ENCODE measurements at regions not wholly inside any gene's neighbourhood (a gene's known extent, or its start where the extent isn't known, plus 50 kb on each side); places are given as distances from the start of the nearest gene placed in this dataset.
"Not testable (repeated sequence)": the region's sequence is repeated elsewhere in the genome, so short reads cannot be mapped to it uniquely, and the experiment has no call there.

- ATAC-seq (replicated peaks): no peak
- Mint-ChIP-seq H3K4me1 (no peaks in the 10 kb centered on the region), H3K4me3 (no peak overlapping the region), H3K27ac (no peak overlapping the region), H3K9me3 (peaks cover 6 to 8% of the 10 kb centered on the region in 2 donors), H3K36me3 (no peaks in the 10 kb centered on the region), H3K27me3 (no peaks in the 10 kb centered on the region)
- DNase-seq: no peak
Measured at GRCh38 chr5:169384661-169385060, 83.7 kb upstream of the SLIT3 start.

- no peak for DNase-seq
- Mint-ChIP-seq H3K4me3 (no peak overlapping the region), H3K27ac (no peak overlapping the region), H3K9me3 (peaks cover 11 to 18% of the 10 kb centered on the region in 2 donors), H3K36me3 (no peaks in the 10 kb centered on the region), H3K27me3 (no peaks in the 10 kb centered on the region), H3K4me1 (no peaks in the 10 kb centered on the region)
- no peak for ATAC-seq (replicated peaks)
Measured at GRCh38 chr5:169374761-169375160, 73.8 kb upstream of the SLIT3 start.

GRCh38 chr5:169374111-169374510 is 73.2 kb upstream of the SLIT3 start:
- H3K27ac Mint-ChIP-seq: no peak overlapping the region
- no peak for DNase-seq
- no peak for ATAC-seq (replicated peaks)
- H3K27me3 Mint-ChIP-seq: no peaks in the 10 kb centered on the region
- no peaks in the 10 kb centered on the region for H3K4me1 Mint-ChIP-seq
- peaks cover 7 to 20% of the 10 kb centered on the region in 2 donors for H3K9me3 Mint-ChIP-seq
- H3K4me3 Mint-ChIP-seq: no peak overlapping the region
- no peaks in the 10 kb centered on the region for H3K36me3 Mint-ChIP-seq

GRCh38 chr5:169371801-169372200 is 70.9 kb upstream of the SLIT3 start:
- not testable (repeated sequence) for H3K27ac Mint-ChIP-seq; H3K4me1 Mint-ChIP-seq; H3K36me3 Mint-ChIP-seq; H3K4me3 Mint-ChIP-seq; H3K27me3 Mint-ChIP-seq; ATAC-seq (replicated peaks); DNase-seq
- H3K9me3 Mint-ChIP-seq: peaks cover 4 to 14% of the 10 kb centered on the region in 2 donors

GRCh38 chr5:169369130-169369529 is 68.2 kb upstream of the SLIT3 start:
- peaks cover 4 to 9% of the 10 kb centered on the region in 2 donors for H3K9me3 Mint-ChIP-seq
- H3K27me3 Mint-ChIP-seq: peaks cover 0 to 5% of the 10 kb centered on the region in 2 donors
- H3K4me1 Mint-ChIP-seq: no peaks in the 10 kb centered on the region
- DNase-seq (no peak), ATAC-seq (replicated peaks) (no peak)
- no peak overlapping the region for H3K27ac Mint-ChIP-seq
- H3K36me3 Mint-ChIP-seq: no peaks in the 10 kb centered on the region
- H3K4me3 Mint-ChIP-seq: no peak overlapping the region

GRCh38 chr5:169367861-169368260 is 66.9 kb upstream of the SLIT3 start:
- no peak overlapping the region for H3K4me3 Mint-ChIP-seq
- H3K9me3 Mint-ChIP-seq: peaks cover 4 to 9% of the 10 kb centered on the region in 2 donors
- H3K27me3 Mint-ChIP-seq: peaks cover 0 to 5% of the 10 kb centered on the region in 2 donors
- no peak overlapping the region for H3K27ac Mint-ChIP-seq
- ATAC-seq (replicated peaks) (no peak), DNase-seq (no peak)
- no peaks in the 10 kb centered on the region for H3K36me3 Mint-ChIP-seq
- no peaks in the 10 kb centered on the region for H3K4me1 Mint-ChIP-seq

GRCh38 chr5:169357291-169357690 is 56.4 kb upstream of the SLIT3 start:
- H3K36me3 Mint-ChIP-seq: no peaks in the 10 kb centered on the region
- peaks cover 0 to 4% of the 10 kb centered on the region in 2 donors for H3K9me3 Mint-ChIP-seq
- H3K4me3 Mint-ChIP-seq: no peak overlapping the region
- no peaks in the 10 kb centered on the region for H3K4me1 Mint-ChIP-seq
- H3K27me3 Mint-ChIP-seq: no peaks in the 10 kb centered on the region
- no peak overlapping the region for H3K27ac Mint-ChIP-seq
- DNase-seq: no peak
- ATAC-seq (replicated peaks): no peak

GRCh38 chr5:169356811-169357210 is 55.9 kb upstream of the SLIT3 start:
- Mint-ChIP-seq H3K36me3 (no peaks in the 10 kb centered on the region), H3K27me3 (no peaks in the 10 kb centered on the region)
- no peak for ATAC-seq (replicated peaks)

GRCh38 chr5:169356181-169356580 is 55.2 kb upstream of the SLIT3 start:
- H3K27ac Mint-ChIP-seq: no peak overlapping the region
- no peak overlapping the region for H3K4me3 Mint-ChIP-seq
- H3K27me3 Mint-ChIP-seq: no peaks in the 10 kb centered on the region
- DNase-seq: no peak
- no peaks in the 10 kb centered on the region for H3K4me1 Mint-ChIP-seq
- H3K36me3 Mint-ChIP-seq: no peaks in the 10 kb centered on the region
- no peak for ATAC-seq (replicated peaks)
- H3K9me3 Mint-ChIP-seq: peaks cover 0 to 4% of the 10 kb centered on the region in 2 donors

More at GRCh38 chr5:169356811-169357210, 55.9 kb upstream of the SLIT3 start:
- DNase-seq: no peak
- Mint-ChIP-seq H3K4me1 (no peaks in the 10 kb centered on the region), H3K9me3 (peaks cover 0 to 4% of the 10 kb centered on the region in 2 donors), H3K4me3 (no peak overlapping the region), H3K27ac (no peak overlapping the region)

GRCh38 chr5:169354921-169355320 is 54.0 kb upstream of the SLIT3 start:
- Mint-ChIP-seq H3K36me3 (no peaks in the 10 kb centered on the region), H3K4me3 (no peak overlapping the region), H3K4me1 (no peaks in the 10 kb centered on the region), H3K9me3 (peaks cover 0 to under 1% of the 10 kb centered on the region in 2 donors), H3K27me3 (no peaks in the 10 kb centered on the region), H3K27ac (no peak overlapping the region)
- no peak for DNase-seq
- ATAC-seq (replicated peaks): no peak

GRCh38 chr5:169354263-169354662 is 53.3 kb upstream of the SLIT3 start:
- Mint-ChIP-seq H3K27ac (no peak overlapping the region), H3K27me3 (no peaks in the 10 kb centered on the region), H3K4me1 (no peaks in the 10 kb centered on the region), H3K4me3 (no peak overlapping the region), H3K36me3 (no peaks in the 10 kb centered on the region), H3K9me3 (no peaks in the 10 kb centered on the region)
- ATAC-seq (replicated peaks) (no peak), DNase-seq (no peak)

GRCh38 chr5:169352901-169353300 is 52.0 kb upstream of the SLIT3 start:
- no peaks in the 10 kb centered on the region for H3K4me1 Mint-ChIP-seq
- no peak overlapping the region for H3K27ac Mint-ChIP-seq
- no peaks in the 10 kb centered on the region for H3K36me3 Mint-ChIP-seq
- H3K27me3 Mint-ChIP-seq: no peaks in the 10 kb centered on the region
- no peak for ATAC-seq (replicated peaks)
- DNase-seq: no peak
- no peak overlapping the region for H3K4me3 Mint-ChIP-seq
- no peaks in the 10 kb centered on the region for H3K9me3 Mint-ChIP-seq

GRCh38 chr5:169351721-169352120 is 50.8 kb upstream of the SLIT3 start:
- no peaks in the 10 kb centered on the region for H3K9me3 Mint-ChIP-seq
- H3K36me3 Mint-ChIP-seq: no peaks in the 10 kb centered on the region
- H3K4me1 Mint-ChIP-seq: no peaks in the 10 kb centered on the region
- ATAC-seq (replicated peaks) (no peak), DNase-seq (no peak)
- no peak overlapping the region for H3K27ac Mint-ChIP-seq
- H3K4me3 Mint-ChIP-seq: no peak overlapping the region
- no peaks in the 10 kb centered on the region for H3K27me3 Mint-ChIP-seq

- H3K4me1 Mint-ChIP-seq: no peaks in the 10 kb centered on the region
- no peaks in the 10 kb centered on the region for H3K36me3 Mint-ChIP-seq
- no peak overlapping the region for H3K4me3 Mint-ChIP-seq
- no peak for DNase-seq
- no peak overlapping the region for H3K27ac Mint-ChIP-seq
- H3K27me3 Mint-ChIP-seq: no peaks in the 10 kb centered on the region
- no peaks in the 10 kb centered on the region for H3K9me3 Mint-ChIP-seq
- no peak for ATAC-seq (replicated peaks)
Measured at GRCh38 chr5:169350759-169351240, 49.9 kb upstream of the SLIT3 start.
